ENCODE measurements at regions not wholly inside any gene's neighbourhood (a gene's known extent, or its start where the extent isn't known, plus 50 kb on each side); places are given as distances from the start of the nearest gene placed in this dataset.

- ChIA-PET POLR2A (interaction anchor here (1.2 kb wide), 1 partner anchor 12 kb away, joined by 3 read pairs; no protein-coding TSS in a partner anchor), CTCF (interaction anchor here (0.5 kb wide), 1 partner anchor 10 kb away, joined by 3 read pairs; no protein-coding TSS in a partner anchor)
- H3K36me3 Mint-ChIP-seq (ENCODE audit: insufficient read depth, unreplicated experiment): no peaks in the 10 kb centered on the region
- no TSS peak for BruUV-seq (replicated peaks)
- peaks cover 11% of the 10 kb centered on the region for H3K4me1 Mint-ChIP-seq (ENCODE audit: insufficient read depth, unreplicated experiment)
- H3K4me3 Mint-ChIP-seq (ENCODE audit: unreplicated experiment): no peak overlapping the region
- intact Hi-C loops (cut with micrococcal nuclease): no loop called here
- no peak for DNase-seq (ENCODE audit: unreplicated experiment)
- no peaks in the 10 kb centered on the region for H3K9me3 Mint-ChIP-seq (ENCODE audit: unreplicated experiment)
- no peak for TF ChIP-seq CTCF (IDR thresholded peaks at IDR 0.05; ENCODE audit: unreplicated experiment)
- H3K27me3 Mint-ChIP-seq (ENCODE audit: insufficient read depth, unreplicated experiment): no peaks in the 10 kb centered on the region
- H3K27ac Mint-ChIP-seq (ENCODE audit: low read depth, unreplicated experiment): peak overlapping the region; percentile 31
Measured at GRCh38 chr4:35771571-35771970, 472.7 kb downstream of the ARAP2 start.

GRCh38 chr4:35772291-35772690 is 472.0 kb downstream of the ARAP2 start:
- no peaks in the 10 kb centered on the region for H3K27me3 Mint-ChIP-seq (ENCODE audit: insufficient read depth, unreplicated experiment)
- no peaks in the 10 kb centered on the region for H3K36me3 Mint-ChIP-seq (ENCODE audit: insufficient read depth, unreplicated experiment)
- ChIA-PET POLR2A (interaction anchor here (0.7 to 1.2 kb wide), 2 partner anchors 12 to 725 kb away, joined by 3 read pairs; no protein-coding TSS in a partner anchor), CTCF (no interaction called here)
- intact Hi-C loops (cut with micrococcal nuclease): no loop called here
- no peaks in the 10 kb centered on the region for H3K9me3 Mint-ChIP-seq (ENCODE audit: unreplicated experiment)
- BruUV-seq (replicated peaks): no TSS peak
- peak overlapping the region; percentile 31 for H3K27ac Mint-ChIP-seq (ENCODE audit: low read depth, unreplicated experiment)
- H3K4me3 Mint-ChIP-seq (ENCODE audit: unreplicated experiment): no peak overlapping the region
- H3K4me1 Mint-ChIP-seq (ENCODE audit: insufficient read depth, unreplicated experiment): peaks cover 11% of the 10 kb centered on the region
- no peak for TF ChIP-seq CTCF (IDR thresholded peaks at IDR 0.05; ENCODE audit: unreplicated experiment)
- peak; percentile 57 for DNase-seq (ENCODE audit: unreplicated experiment)

- intact Hi-C loops (cut with micrococcal nuclease): no loop called here
- no peaks in the 10 kb centered on the region for H3K4me1 Mint-ChIP-seq (ENCODE audit: insufficient read depth, unreplicated experiment)
- ChIA-PET CTCF (interaction anchor here (0.6 kb wide), 1 partner anchor 338 kb away, joined by 4 read pairs; no protein-coding TSS in a partner anchor), POLR2A (no interaction called here)
- no peak overlapping the region for H3K27ac Mint-ChIP-seq (ENCODE audit: low read depth, unreplicated experiment)
- no peak for TF ChIP-seq CTCF (IDR thresholded peaks at IDR 0.05; ENCODE audit: unreplicated experiment)
- H3K36me3 Mint-ChIP-seq (ENCODE audit: insufficient read depth, unreplicated experiment): no peaks in the 10 kb centered on the region
- H3K27me3 Mint-ChIP-seq (ENCODE audit: insufficient read depth, unreplicated experiment): no peaks in the 10 kb centered on the region
- no TSS peak for BruUV-seq (replicated peaks)
- H3K9me3 Mint-ChIP-seq (ENCODE audit: unreplicated experiment): peaks cover 6% of the 10 kb centered on the region
- no peak overlapping the region for H3K4me3 Mint-ChIP-seq (ENCODE audit: unreplicated experiment)
- DNase-seq (ENCODE audit: unreplicated experiment): no peak
Measured at GRCh38 chr4:35789899-35790574, 454.3 kb downstream of the ARAP2 start.

- no peak overlapping the region for H3K4me3 Mint-ChIP-seq (ENCODE audit: unreplicated experiment)
- no peaks in the 10 kb centered on the region for H3K27me3 Mint-ChIP-seq (ENCODE audit: insufficient read depth, unreplicated experiment)
- ChIA-PET POLR2A (no interaction called here), CTCF (no interaction called here)
- no peak overlapping the region for H3K27ac Mint-ChIP-seq (ENCODE audit: low read depth, unreplicated experiment)
- intact Hi-C loops (cut with micrococcal nuclease): no loop called here
- no peaks in the 10 kb centered on the region for H3K36me3 Mint-ChIP-seq (ENCODE audit: insufficient read depth, unreplicated experiment)
- DNase-seq (ENCODE audit: unreplicated experiment): no peak
- TF ChIP-seq CTCF (IDR thresholded peaks at IDR 0.05; ENCODE audit: unreplicated experiment): no peak
- no peaks in the 10 kb centered on the region for H3K9me3 Mint-ChIP-seq (ENCODE audit: unreplicated experiment)
- BruUV-seq (replicated peaks): no TSS peak
- H3K4me1 Mint-ChIP-seq (ENCODE audit: insufficient read depth, unreplicated experiment): no peaks in the 10 kb centered on the region
Measured at GRCh38 chr4:35793045-35793722, 451.1 kb downstream of the ARAP2 start.

Data from MCF 10A (cell line).